GM12864 (cell line): ENCODE measurements at regions not wholly inside any gene's neighbourhood (a gene's known extent, or its start where the extent isn't known, plus 50 kb on each side); places are given as distances from the start of the nearest gene placed in this dataset.

Experiments
- DNase-seq: peaks from one replicate; pipeline ENCODE4 v3.0.0-alpha.2; 2011; ENCODE audit warnings: low read depth
- H3K4me3 ChIP-seq: 2 replicates; pipeline ENCODE4 v1.5.1; 2011; ENCODE audit warnings: mild to moderate bottlenecking, low read depth, low read length, control low read depth
- CTCF ChIP-seq: IDR thresholded peaks from 2 replicates; pipeline ENCODE4 v1.5.1; 2011; ENCODE audit warnings: low read depth, mild to moderate bottlenecking, moderate library complexity, low read length, control low read depth, inconsistent platforms; ENCODE audit errors: missing control alignments

GRCh38 chr2:19810637-19811036 is 91.1 kb downstream of the TTC32 start:
- no peak for DNase-seq

GRCh38 chr2:19810148-19810547 is 91.6 kb downstream of the TTC32 start:
- no peak for DNase-seq
- no peak for TF ChIP-seq CTCF
- no peak overlapping the region for H3K4me3 ChIP-seq

More at GRCh38 chr2:19810637-19811036, 91.1 kb downstream of the TTC32 start:
- no peak for TF ChIP-seq CTCF
- H3K4me3 ChIP-seq: no peak overlapping the region

GRCh38 chr2:19809206-19809605 is 92.6 kb downstream of the TTC32 start:
- DNase-seq: no peak
- TF ChIP-seq CTCF: no peak
- no peak overlapping the region for H3K4me3 ChIP-seq

- no peak overlapping the region for H3K4me3 ChIP-seq
- DNase-seq: no peak
- no peak for TF ChIP-seq CTCF
Observed at GRCh38 chr2:19807866-19808265, 93.9 kb downstream of the TTC32 start.

GRCh38 chr2:19807346-19807745 is 94.4 kb downstream of the TTC32 start:
- no peak overlapping the region for H3K4me3 ChIP-seq
- no peak for TF ChIP-seq CTCF
- no peak for DNase-seq

GRCh38 chr2:19806591-19806990 is 95.2 kb downstream of the TTC32 start:
- no peak overlapping the region for H3K4me3 ChIP-seq
- DNase-seq: no peak
- TF ChIP-seq CTCF: no peak

- DNase-seq: no peak
- no peak for TF ChIP-seq CTCF
- H3K4me3 ChIP-seq: no peak overlapping the region
Observed at GRCh38 chr2:19806131-19806530, 95.7 kb downstream of the TTC32 start.
